Fibroblast of pulmonary artery (primary cell): ENCODE measurements at regions not wholly inside any gene's neighbourhood (a gene's known extent, or its start where the extent isn't known, plus 50 kb on each side); places are given as distances from the start of the nearest gene placed in this dataset.

Experiments
- DNase-seq: peaks from one replicate; pipeline ENCODE4 v3.0.0-alpha.2; 2010; ENCODE audit warnings: low read depth
- H3K4me3 ChIP-seq: replicated peaks from 2 replicates; pipeline ENCODE4 v1.5.1; 2011; ENCODE audit warnings: low read depth, mild to moderate bottlenecking, control low read depth, low read length, moderate library complexity
- CTCF ChIP-seq: IDR thresholded peaks from 2 replicates; pipeline ENCODE4 v1.5.1; 2011; ENCODE audit warnings: mild to moderate bottlenecking, control low read depth, low read length, inconsistent platforms; ENCODE audit errors: missing control alignments

- DNase-seq, result no peak
- H3K4me3 ChIP-seq, result no peak overlapping the region
- no peak for TF ChIP-seq CTCF
These were observed 562.4 kb upstream of the CLINT1 start for GRCh38 chr5:158421319-158421718.

- no peak overlapping the region for H3K4me3 ChIP-seq
- no peak for TF ChIP-seq CTCF
- DNase-seq, result no peak
These were observed 560.2 kb upstream of the CLINT1 start for GRCh38 chr5:158419186-158419585.

GRCh38 chr5:158414780-158415179 is 555.8 kb upstream of the CLINT1 start:
- DNase-seq, result peak; percentile 74

GRCh38 chr5:158414333-158414762 is 555.4 kb upstream of the CLINT1 start:
- H3K4me3 ChIP-seq, result no peak overlapping the region
- no peak for TF ChIP-seq CTCF
- DNase-seq, result peak; percentile 53

More at GRCh38 chr5:158414780-158415179, 555.8 kb upstream of the CLINT1 start:
- TF ChIP-seq CTCF, result no peak
- no peak overlapping the region for H3K4me3 ChIP-seq

- no peak for TF ChIP-seq CTCF
- DNase-seq, result no peak
- H3K4me3 ChIP-seq, result no peak overlapping the region
These were observed 554.3 kb upstream of the CLINT1 start for GRCh38 chr5:158413122-158413680.

GRCh38 chr5:158410976-158411375 is 552.0 kb upstream of the CLINT1 start:
- H3K4me3 ChIP-seq, result no peak overlapping the region
- TF ChIP-seq CTCF, result no peak
- no peak for DNase-seq

- no peak for TF ChIP-seq CTCF
- H3K4me3 ChIP-seq, result no peak overlapping the region
- no peak for DNase-seq
These were observed 550.6 kb upstream of the CLINT1 start for GRCh38 chr5:158409507-158409906.
